AG04449 (cell line): ENCODE measurements at regions not wholly inside any gene's neighbourhood (a gene's known extent, or its start where the extent isn't known, plus 50 kb on each side); places are given as distances from the start of the nearest gene placed in this dataset.

Source experiments
- CTCF ChIA-PET: fragments of 350-600 bp; formaldehyde crosslinking; extraction: SDS; loops from one replicate; lab custom pipeline; 2021; ENCODE audit warnings: antibody characterized with exemption; lab: Yijun Ruan, JAX
- POLR2A ChIA-PET: fragments of 400-600, 350-600 bp; formaldehyde crosslinking; extraction: SDS; loops from one replicate; lab custom pipeline; 2020; ENCODE audit warnings: antibody characterized with exemption, inconsistent platforms; lab: Yijun Ruan, JAX
- DNase-seq: peaks from one replicate; pipeline ENCODE4 v3.0.0-alpha.2; 2010; ENCODE audit warnings: low read depth, low spot score
- H3K4me3 ChIP-seq: 2 replicates; pipeline ENCODE4 v1.5.1; 2011; ENCODE audit warnings: low read depth, mild to moderate bottlenecking, control low read depth, low read length
- CTCF ChIP-seq: IDR thresholded peaks from one replicate; pipeline ENCODE4 v1.5.1; 2011; ENCODE audit warnings: mild to moderate bottlenecking, moderate library complexity, low read length, control low read depth, inconsistent platforms; ENCODE audit not compliant: insufficient read depth; ENCODE audit errors: missing control alignments

- no peak overlapping the region for H3K4me3 ChIP-seq
- DNase-seq, result no peak
- POLR2A ChIA-PET, result interaction anchor here (1.0 kb wide), 1 partner anchor 95 kb away, joined by 3 read pairs; no protein-coding TSS in a partner anchor
- no peak for TF ChIP-seq CTCF
- CTCF ChIA-PET, result no interaction called here
Measured at GRCh38 chr10:110403593-110403992, 94.1 kb upstream of the DUSP5 start.

- DNase-seq, result no peak
- ChIA-PET CTCF (no interaction called here), POLR2A (no interaction called here)
- no peak for TF ChIP-seq CTCF
- no peak overlapping the region for H3K4me3 ChIP-seq
Measured at GRCh38 chr10:110404413-110404812, 93.3 kb upstream of the DUSP5 start.

- TF ChIP-seq CTCF, result no peak
- CTCF ChIA-PET, result no interaction called here
- POLR2A ChIA-PET, result no interaction called here
- no peak overlapping the region for H3K4me3 ChIP-seq
- DNase-seq, result no peak
Measured at GRCh38 chr10:110404825-110405224, 92.9 kb upstream of the DUSP5 start.

GRCh38 chr10:110405380-110405779 is 92.3 kb upstream of the DUSP5 start:
- POLR2A ChIA-PET, result no interaction called here
- CTCF ChIA-PET, result interaction anchor here (4.9 kb wide), 1 partner anchor 51 kb away, joined by 35 read pairs; no protein-coding TSS in a partner anchor
- TF ChIP-seq CTCF, result no peak
- no peak overlapping the region for H3K4me3 ChIP-seq
- no peak for DNase-seq

GRCh38 chr10:110407301-110408170 is 90.2 kb upstream of the DUSP5 start:
- CTCF ChIA-PET, result interaction anchor here (0.8 to 4.9 kb wide), 4 partner anchors 8 to 97 kb away, joined by 3 to 35 read pairs (median 3); no protein-coding TSS in a partner anchor
- TF ChIP-seq CTCF, result no peak
- POLR2A ChIA-PET, result interaction anchor here (0.6 kb wide), 1 partner anchor 91 kb away, joined by 3 read pairs; no protein-coding TSS in a partner anchor
- H3K4me3 ChIP-seq, result no peak overlapping the region
- DNase-seq, result no peak

- ChIA-PET POLR2A (no interaction called here), CTCF (interaction anchor here (0.8 to 4.9 kb wide), 4 partner anchors 9 to 137 kb away, joined by 3 to 35 read pairs (median 5); no protein-coding TSS in a partner anchor)
Measured at GRCh38 chr10:110408203-110408871, 89.4 kb upstream of the DUSP5 start.

More at GRCh38 chr10:110408203-110408871, 89.4 kb upstream of the DUSP5 start:
- no peak for TF ChIP-seq CTCF
- H3K4me3 ChIP-seq, result no peak overlapping the region
- DNase-seq, result no peak
